SK-N-SH (cell line): ENCODE measurements at regions not wholly inside any gene's neighbourhood (a gene's known extent, or its start where the extent isn't known, plus 50 kb on each side); places are given as distances from the start of the nearest gene placed in this dataset.

Experiments used
- CTCF ChIA-PET: fragments of 300-600, 350-600 bp; formaldehyde crosslinking; extraction: SDS; loops from one replicate; lab custom pipeline; 2021; lab: Yijun Ruan, JAX
- POLR2A ChIA-PET: fragments of 350-600 bp; sonication (Branson Sonifier 250); formaldehyde crosslinking; extraction: SDS; loops from one replicate; lab custom pipeline; 2020; ENCODE audit warnings: antibody characterized with exemption, inconsistent platforms; lab: Yijun Ruan, JAX
- DNase-seq: peaks from one replicate; pipeline ENCODE4 v3.0.0; 2012
- H2AFZ ChIP-seq: fragments of 200-600 bp; sonication (generic); 2 replicates; pipeline ENCODE4 v1.8.1; 2016; ENCODE audit warnings: antibody characterized with exemption, mild to moderate bottlenecking, low read depth
- H3F3A ChIP-seq: fragments of 200-600 bp; sonication (generic); replicated peaks from 2 replicates; pipeline ENCODE3; 2016; ENCODE audit warnings: antibody characterized with exemption, mild to moderate bottlenecking; ENCODE audit not compliant: insufficient read depth
- H3K27ac ChIP-seq, 2 experiments: fragments of 200-500 bp in 1 of 2; fragments of 200-600 bp in 1 of 2; sonication (Bioruptor generic) in 1 of 2; sonication (generic), shearing (Covaris generic) in 1 of 2; 2 replicates each; pipeline versions ENCODE4 v1.5.1 to v1.6.1; 2014 to 2016; ENCODE audit warnings: low read depth in 2 of 2, inconsistent platforms in 1 of 2, low read length in 1 of 2, mild to moderate bottlenecking in 1 of 2, mixed read lengths in 1 of 2
- H3K27me3 ChIP-seq: fragments of 200-600 bp; sonication (generic), shearing (Covaris generic); 2 replicates; pipeline ENCODE4 v1.6.1; 2016; ENCODE audit warnings: mixed run types; ENCODE audit not compliant: insufficient read depth
- H3K36me3 ChIP-seq, 2 experiments: fragments of 200-500 bp in 1 of 2; fragments of 200-600 bp in 1 of 2; sonication (Bioruptor generic) in 1 of 2; sonication (generic) in 1 of 2; replicated peaks in 1 of 2; 2 replicates each; pipeline versions ENCODE3 to v1.5.1; 2014 to 2016; ENCODE audit warnings: low read length in 1 of 2, mild to moderate bottlenecking in 1 of 2; ENCODE audit not compliant: insufficient read depth in 2 of 2, control insufficient read depth in 1 of 2
- H3K4me1 ChIP-seq, 2 experiments: fragments of 200-500 bp in 1 of 2; fragments of 200-600 bp in 1 of 2; sonication (Bioruptor generic) in 1 of 2; sonication (generic), shearing (Covaris generic) in 1 of 2; 2 replicates each; pipeline versions ENCODE4 v1.5.1 to v1.6.1; 2014 to 2016; ENCODE audit warnings: low read depth in 1 of 2, low read length in 1 of 2, mixed run types in 1 of 2; ENCODE audit not compliant: insufficient read depth in 2 of 2, control insufficient read depth in 1 of 2
- H3K4me2 ChIP-seq: fragments of 200-600 bp; sonication (generic), shearing (Covaris generic); 2 replicates; pipeline ENCODE4 v1.6.1; 2017; ENCODE audit warnings: mixed run types
- H3K4me3 ChIP-seq, 2 experiments: fragments of 200-500 bp in 1 of 2; fragments of 200-600 bp in 1 of 2; sonication (Bioruptor generic) in 1 of 2; sonication (generic), shearing (Covaris generic) in 1 of 2; 2 replicates each; pipeline versions ENCODE4 v1.5.1 to v1.8.1; 2014 to 2016; ENCODE audit warnings: low read depth in 2 of 2, inconsistent platforms in 1 of 2, low read length in 1 of 2, mild to moderate bottlenecking in 1 of 2, mixed read lengths in 1 of 2, moderate library complexity in 1 of 2
- H3K79me2 ChIP-seq: fragments of 200-600 bp; sonication (generic); 2 replicates; pipeline ENCODE4 v1.8.1; 2017; ENCODE audit warnings: mild to moderate bottlenecking; ENCODE audit not compliant: insufficient read depth
- H3K9ac ChIP-seq: fragments of 200-600 bp; sonication (generic); 2 replicates; pipeline ENCODE4 v1.6.1; 2017; ENCODE audit warnings: mixed run types
- H3K9me2 ChIP-seq: fragments of 200-600 bp; sonication (generic); 2 replicates; pipeline ENCODE4 v1.6.1; 2017; ENCODE audit warnings: mixed run types
- H3K9me3 ChIP-seq: fragments of 200-600 bp; sonication (generic); 2 replicates; pipeline ENCODE4 v1.6.1; 2017; ENCODE audit warnings: mixed run types, mild to moderate bottlenecking, moderate library complexity
- H4K20me1 ChIP-seq: fragments of 200-600 bp; sonication (generic); 2 replicates; pipeline ENCODE4 v1.6.1; 2017; ENCODE audit warnings: mild to moderate bottlenecking, mixed run types; ENCODE audit not compliant: insufficient read depth
- CHD2 ChIP-seq: fragments of 150-350 bp; IDR thresholded peaks from 2 replicates; pipeline ENCODE4 v1.6.1; 2018; ENCODE audit warnings: low read length; ENCODE audit not compliant: partially characterized antibody
- CTCF ChIP-seq: fragments of 200-600 bp; sonication (generic); IDR thresholded peaks from 2 replicates; pipeline ENCODE4 v1.6.1; 2017; ENCODE audit warnings: antibody characterized with exemption, mild to moderate bottlenecking, moderate library complexity
- EP300 ChIP-seq, 2 experiments: IDR thresholded peaks; 2 replicates each; pipeline versions ENCODE4 v1.4.0 to v1.6.1; 2012; ENCODE audit warnings: borderline replicate concordance in 1 of 2, low read depth in 1 of 2, low read length in 1 of 2
- EZH2phosphoT487 ChIP-seq: fragments of 200-600 bp; sonication (generic); IDR thresholded peaks from 2 replicates; pipeline ENCODE4 v1.6.1; 2017; ENCODE audit warnings: low read depth, mixed run types, mild to moderate bottlenecking, antibody characterized with exemption, moderate library complexity, borderline replicate concordance
- FOXJ3 ChIP-seq: sonication (generic); formaldehyde crosslinking; IDR thresholded peaks from 2 replicates; pipeline ENCODE4 v1.5.1; 2020; ENCODE audit warnings: mild to moderate bottlenecking, missing genetic modification reagents
- FOXM1 ChIP-seq: IDR thresholded peaks from 2 replicates; pipeline ENCODE4 v1.4.0; 2012; ENCODE audit warnings: low read depth, mild to moderate bottlenecking
- GABPA ChIP-seq: IDR thresholded peaks from 2 replicates; pipeline ENCODE4 v1.4.0; 2012; ENCODE audit warnings: low read depth, mild to moderate bottlenecking
- GATA2 ChIP-seq: sonication (generic); formaldehyde crosslinking; IDR thresholded peaks from 2 replicates; pipeline ENCODE4 v1.5.0; 2020; ENCODE audit warnings: mild to moderate bottlenecking, missing genetic modification reagents
- JUND ChIP-seq: IDR thresholded peaks from 2 replicates; pipeline ENCODE4 v1.4.0; 2012
- MAX ChIP-seq: IDR thresholded peaks from 2 replicates; pipeline ENCODE4 v1.4.0; 2012; ENCODE audit warnings: low read depth
- MEF2A ChIP-seq: IDR thresholded peaks from 2 replicates; pipeline ENCODE4 v1.4.0; 2012; ENCODE audit warnings: low read depth, borderline replicate concordance
- MXI1 ChIP-seq: IDR thresholded peaks from 2 replicates; pipeline ENCODE4 v1.6.1; 2012; ENCODE audit warnings: mild to moderate bottlenecking, low read depth, low read length, improper control_type of control experiment
- POLR2AphosphoS5 ChIP-seq: IDR thresholded peaks from 2 replicates; pipeline ENCODE4 v1.6.1; 2012; ENCODE audit warnings: low read depth, low read length
- RAD21 ChIP-seq: IDR thresholded peaks from 2 replicates; pipeline ENCODE4 v1.6.1; 2012; ENCODE audit warnings: mild to moderate bottlenecking, low read length
- RCOR1 ChIP-seq: fragments of 150-350 bp; IDR thresholded peaks from 2 replicates; pipeline ENCODE4 v1.6.1; 2017; ENCODE audit warnings: antibody characterized with exemption, low read length
- RFX5 ChIP-seq: IDR thresholded peaks from 2 replicates; pipeline ENCODE4 v1.6.1; 2012; ENCODE audit warnings: mild to moderate bottlenecking, improper control_type of control experiment, low read length
- TCF12 ChIP-seq: IDR thresholded peaks from 2 replicates; pipeline ENCODE4 v1.4.0; 2012
- USF2 ChIP-seq: fragments of 150-350 bp; IDR thresholded peaks from 2 replicates; pipeline ENCODE4 v1.6.1; 2017; ENCODE audit warnings: antibody characterized with exemption, low read length, low read depth, borderline replicate concordance
- WGBS: methylation state at CpG from one replicate; pipeline ENCODE4 v1.1.6; 2017; ENCODE audit warnings: low lambda C conversion rate; 5-methylcytosine and 5-hydroxymethylcytosine counted together
- TF ChIP-seq, protein P1 (sequence below): fragments of 150-350 bp; IDR thresholded peaks from 2 replicates; pipeline ENCODE4 v1.6.1; 2016; ENCODE audit warnings: mild to moderate bottlenecking, low read depth, low read length
- TF ChIP-seq, protein P2 (sequence below): IDR thresholded peaks from 2 replicates; pipeline ENCODE4; 2012

DNA sequence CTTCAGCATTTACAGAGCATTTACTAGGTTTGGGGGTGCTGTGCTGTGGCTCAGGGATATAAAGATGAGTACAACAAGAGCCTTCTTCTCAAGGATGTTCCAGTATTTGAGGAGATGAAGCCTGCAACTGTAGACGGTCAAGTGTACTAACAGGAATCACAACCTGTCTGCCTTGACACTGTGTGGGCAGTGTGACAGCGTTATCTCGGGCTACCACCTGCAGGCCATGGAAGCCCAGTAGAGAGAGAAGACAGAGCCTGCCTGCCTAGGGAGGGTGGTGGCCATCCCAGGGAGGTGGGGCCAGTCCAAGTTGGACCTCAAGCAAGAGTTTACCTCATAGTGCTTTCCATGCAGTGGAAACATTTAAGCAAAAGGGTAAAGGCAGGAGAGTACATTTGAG lies 215.1 kb upstream of the ASIC2 start:
- no peaks in the 10 kb centered on the region for H4K20me1 ChIP-seq
- no peaks in the 10 kb centered on the region for H3K9me2 ChIP-seq
- H3F3A ChIP-seq = peaks cover 6% of the 10 kb centered on the region
- H3K79me2 ChIP-seq = no peaks in the 10 kb centered on the region
- TF ChIP-seq GATA2 (CRISPR knock-in tag) (no peak), GABPA (no peak), MAX (no peak), RAD21 (no peak), CHD2 (no peak), USF2 (no peak), MEF2A (no peak), POLR2AphosphoS5 (no peak), RFX5 (no peak), MXI1 (no peak), TCF12 (no peak), FOXJ3 (CRISPR knock-in tag) (no peak), JUND (no peak), RCOR1 (no peak), EP300 (IDR thresholded peaks at IDR 0.05; ENCODE audit: borderline replicate concordance in 1 of 2, low read depth in 1 of 2, low read length in 1 of 2) (no peak), EZH2phosphoT487 (no peak), FOXM1 (no peak), CTCF (no peak)
- TF ChIP-seq, protein P1, sequence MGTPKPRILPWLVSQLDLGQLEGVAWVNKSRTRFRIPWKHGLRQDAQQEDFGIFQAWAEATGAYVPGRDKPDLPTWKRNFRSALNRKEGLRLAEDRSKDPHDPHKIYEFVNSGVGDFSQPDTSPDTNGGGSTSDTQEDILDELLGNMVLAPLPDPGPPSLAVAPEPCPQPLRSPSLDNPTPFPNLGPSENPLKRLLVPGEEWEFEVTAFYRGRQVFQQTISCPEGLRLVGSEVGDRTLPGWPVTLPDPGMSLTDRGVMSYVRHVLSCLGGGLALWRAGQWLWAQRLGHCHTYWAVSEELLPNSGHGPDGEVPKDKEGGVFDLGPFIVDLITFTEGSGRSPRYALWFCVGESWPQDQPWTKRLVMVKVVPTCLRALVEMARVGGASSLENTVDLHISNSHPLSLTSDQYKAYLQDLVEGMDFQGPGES = no peak
- TF ChIP-seq, protein P2, sequence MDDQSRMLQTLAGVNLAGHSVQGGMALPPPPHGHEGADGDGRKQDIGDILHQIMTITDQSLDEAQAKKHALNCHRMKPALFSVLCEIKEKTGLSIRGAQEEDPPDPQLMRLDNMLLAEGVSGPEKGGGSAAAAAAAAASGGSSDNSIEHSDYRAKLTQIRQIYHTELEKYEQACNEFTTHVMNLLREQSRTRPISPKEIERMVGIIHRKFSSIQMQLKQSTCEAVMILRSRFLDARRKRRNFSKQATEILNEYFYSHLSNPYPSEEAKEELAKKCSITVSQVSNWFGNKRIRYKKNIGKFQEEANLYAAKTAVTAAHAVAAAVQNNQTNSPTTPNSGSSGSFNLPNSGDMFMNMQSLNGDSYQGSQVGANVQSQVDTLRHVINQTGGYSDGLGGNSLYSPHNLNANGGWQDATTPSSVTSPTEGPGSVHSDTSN = no peak
- TF ChIP-seq, all 33 proteins: peak for 0
- ChIA-PET POLR2A (no interaction called here), CTCF (interaction anchor here (2.8 kb wide), 1 partner anchor 12 kb away, joined by 18 read pairs; no protein-coding TSS in a partner anchor)
- H3K4me2 ChIP-seq = no peak overlapping the region
- H3K4me1 ChIP-seq = peaks cover 0 to 42% of the 10 kb centered on the region in 2 experiments; a peak in 2 of 4 replicates
- DNase-seq = no peak
- H3K27ac ChIP-seq = no peak overlapping the region; a peak in 1 of 4 replicates
- H3K4me3 ChIP-seq = no peak overlapping the region
- 92% methylated on average over 3 of the region's 3 CpGs for WGBS
- H3K9me3 ChIP-seq = no peaks in the 10 kb centered on the region
- no peaks in the 10 kb centered on the region for H3K27me3 ChIP-seq
- H3K9ac ChIP-seq = no peak overlapping the region
- no peak overlapping the region for H2AFZ ChIP-seq
- no peaks in the 10 kb centered on the region for H3K36me3 ChIP-seq
